Amygdala (tissue), 56 donors: ENCODE measurements at regions not wholly inside any gene's neighbourhood (a gene's known extent, or its start where the extent isn't known, plus 50 kb on each side); places are given as distances from the start of the nearest gene placed in this dataset.
"Not testable (repeated sequence)": the region's sequence is repeated elsewhere in the genome, so short reads cannot be mapped to it uniquely, and the experiment has no call there.

Source experiments
- DNase-seq, 56 donors: peaks; one replicate each; lab custom pipeline; 2025; lab: John Stamatoyannopoulos, UW

- DNase-seq, result no peak
Measured at GRCh38 chr5:26419987-26420386, 618.4 kb downstream of the CDH9 start.

- DNase-seq, result no peak
Measured at GRCh38 chr5:26416911-26417310, 621.5 kb downstream of the CDH9 start.

- no peak for DNase-seq
Measured at GRCh38 chr5:26415987-26416779, 622.2 kb downstream of the CDH9 start.

GRCh38 chr5:26390608-26391007, 647.8 kb downstream of the CDH9 start:
- DNase-seq, result no peak

GRCh38 chr5:26388976-26389375, 649.4 kb downstream of the CDH9 start:
- DNase-seq, result peak in 9 of 56 donors; percentile 8 to 59 (median 29)

GRCh38 chr5:26386532-26386931, 651.9 kb downstream of the CDH9 start:
- no peak for DNase-seq

- not testable (repeated sequence) for DNase-seq
Measured at GRCh38 chr5:26364624-26365023, 673.8 kb downstream of the CDH9 start.

- DNase-seq, result no peak
Measured at GRCh38 chr5:26343801-26344325, 694.5 kb downstream of the CDH9 start.

- DNase-seq, result no peak
Measured at GRCh38 chr5:26339576-26339975, 698.8 kb downstream of the CDH9 start.

GRCh38 chr5:26329562-26330189, 708.7 kb downstream of the CDH9 start:
- DNase-seq, result peak in 1 of 56 donors; percentile 0

- no peak for DNase-seq
Measured at GRCh38 chr5:26326153-26326759, 712.1 kb downstream of the CDH9 start.

- DNase-seq, result not testable (repeated sequence)
Measured at GRCh38 chr5:26325432-26325831, 713.0 kb downstream of the CDH9 start.

GRCh38 chr5:26324273-26324895, 714.0 kb downstream of the CDH9 start:
- DNase-seq, result not testable (repeated sequence)

GRCh38 chr5:26323794-26324193, 714.6 kb downstream of the CDH9 start:
- no peak for DNase-seq

GRCh38 chr5:26321278-26321677, 717.1 kb downstream of the CDH9 start:
- no peak for DNase-seq

- no peak for DNase-seq
Measured at GRCh38 chr5:26310415-26310814, 728.0 kb downstream of the CDH9 start.

- DNase-seq, result no peak
Measured at GRCh38 chr5:26295541-26295940, 742.8 kb downstream of the CDH9 start.

- DNase-seq, result no peak
Measured at GRCh38 chr5:26282190-26282589, 756.2 kb downstream of the CDH9 start.

GRCh38 chr5:26278078-26278477, 760.3 kb downstream of the CDH9 start:
- no peak for DNase-seq

- DNase-seq, result no peak
Measured at GRCh38 chr5:26259081-26259480, 779.3 kb downstream of the CDH9 start.

GRCh38 chr5:26245321-26245720, 793.1 kb downstream of the CDH9 start:
- DNase-seq, result no peak
